ENCODE measurements at regions not wholly inside any gene's neighbourhood (a gene's known extent, or its start where the extent isn't known, plus 50 kb on each side); places are given as distances from the start of the nearest gene placed in this dataset.

- H3K4me1 ChIP-seq: no peaks in the 10 kb centered on the region
- no peaks in the 10 kb centered on the region for H3K27me3 ChIP-seq
- H3K27ac ChIP-seq: no peak overlapping the region
- no peaks in the 10 kb centered on the region for H3K36me3 ChIP-seq
- H3K4me3 ChIP-seq: no peak overlapping the region
- no peak for DNase-seq
- TF ChIP-seq, protein P1, sequence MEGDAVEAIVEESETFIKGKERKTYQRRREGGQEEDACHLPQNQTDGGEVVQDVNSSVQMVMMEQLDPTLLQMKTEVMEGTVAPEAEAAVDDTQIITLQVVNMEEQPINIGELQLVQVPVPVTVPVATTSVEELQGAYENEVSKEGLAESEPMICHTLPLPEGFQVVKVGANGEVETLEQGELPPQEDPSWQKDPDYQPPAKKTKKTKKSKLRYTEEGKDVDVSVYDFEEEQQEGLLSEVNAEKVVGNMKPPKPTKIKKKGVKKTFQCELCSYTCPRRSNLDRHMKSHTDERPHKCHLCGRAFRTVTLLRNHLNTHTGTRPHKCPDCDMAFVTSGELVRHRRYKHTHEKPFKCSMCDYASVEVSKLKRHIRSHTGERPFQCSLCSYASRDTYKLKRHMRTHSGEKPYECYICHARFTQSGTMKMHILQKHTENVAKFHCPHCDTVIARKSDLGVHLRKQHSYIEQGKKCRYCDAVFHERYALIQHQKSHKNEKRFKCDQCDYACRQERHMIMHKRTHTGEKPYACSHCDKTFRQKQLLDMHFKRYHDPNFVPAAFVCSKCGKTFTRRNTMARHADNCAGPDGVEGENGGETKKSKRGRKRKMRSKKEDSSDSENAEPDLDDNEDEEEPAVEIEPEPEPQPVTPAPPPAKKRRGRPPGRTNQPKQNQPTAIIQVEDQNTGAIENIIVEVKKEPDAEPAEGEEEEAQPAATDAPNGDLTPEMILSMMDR (IDR thresholded peaks at IDR 0.05): no peak
- TF ChIP-seq POLR2A (IDR thresholded peaks at IDR 0.05): no peak
- no peaks in the 10 kb centered on the region for H3K9me3 ChIP-seq
- intact Hi-C loops (cut with DNase I; ENCODE audit: low total_unique reads): no loop called here
Observed at GRCh38 chr2:156800781-156801361, 364.7 kb downstream of the GPD2 start.

GRCh38 chr2:156803243-156803642 lies 367.1 kb downstream of the GPD2 start:
- Histone ChIP-seq H3K4me3 (no peak overlapping the region), H3K4me1 (no peaks in the 10 kb centered on the region), H3K27ac (no peak overlapping the region), H3K36me3 (no peaks in the 10 kb centered on the region), H3K27me3 (no peaks in the 10 kb centered on the region), H3K9me3 (no peaks in the 10 kb centered on the region)
- TF ChIP-seq, protein P1 (IDR thresholded peaks at IDR 0.05): no peak
- TF ChIP-seq POLR2A (IDR thresholded peaks at IDR 0.05): no peak
- no peak for DNase-seq
- intact Hi-C loops (cut with DNase I; ENCODE audit: low total_unique reads): no loop called here

DNA sequence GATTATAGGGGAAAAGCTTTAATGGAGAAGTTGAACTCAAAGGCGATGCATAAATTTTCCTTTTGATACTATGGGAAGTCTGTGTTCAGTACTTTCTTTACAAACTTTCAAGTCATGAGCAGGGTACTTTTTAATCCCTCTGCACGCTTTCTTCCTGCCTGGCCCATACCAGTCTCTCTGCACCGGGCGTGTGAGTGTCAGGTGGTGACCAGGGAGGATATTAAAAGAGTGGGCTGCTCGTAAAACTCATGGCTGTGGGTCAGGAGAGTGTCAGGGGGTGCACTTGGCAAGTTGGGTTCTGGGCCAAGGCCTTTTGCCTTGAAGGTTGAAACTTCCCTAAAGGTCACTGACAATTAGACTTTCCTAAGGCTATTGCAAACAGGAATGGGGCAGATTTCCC lies 367.8 kb downstream of the GPD2 start:
- no peaks in the 10 kb centered on the region for H3K27me3 ChIP-seq

GRCh38 chr2:156810094-156810493 lies 373.9 kb downstream of the GPD2 start:
- TF ChIP-seq POLR2A (IDR thresholded peaks at IDR 0.05): no peak
- TF ChIP-seq, protein P1 (IDR thresholded peaks at IDR 0.05): no peak

More for the DNA sequence above, 367.8 kb downstream of the GPD2 start:
- H3K4me1 ChIP-seq: no peaks in the 10 kb centered on the region
- TF ChIP-seq, protein P1 (IDR thresholded peaks at IDR 0.05): no peak
- no peak for DNase-seq
- no peaks in the 10 kb centered on the region for H3K9me3 ChIP-seq
- no peak overlapping the region for H3K4me3 ChIP-seq
- intact Hi-C loops (cut with DNase I; ENCODE audit: low total_unique reads): no loop called here
- no peaks in the 10 kb centered on the region for H3K36me3 ChIP-seq
- no peak overlapping the region for H3K27ac ChIP-seq

GRCh38 chr2:156812496-156812895 lies 376.3 kb downstream of the GPD2 start:
- DNase-seq: no peak
- H3K36me3 ChIP-seq: no peaks in the 10 kb centered on the region

More at GRCh38 chr2:156810094-156810493, 373.9 kb downstream of the GPD2 start:
- intact Hi-C loops (cut with DNase I; ENCODE audit: low total_unique reads): no loop called here
- no peaks in the 10 kb centered on the region for H3K9me3 ChIP-seq
- no peak overlapping the region for H3K4me3 ChIP-seq
- no peaks in the 10 kb centered on the region for H3K36me3 ChIP-seq
- H3K4me1 ChIP-seq: no peaks in the 10 kb centered on the region
- no peaks in the 10 kb centered on the region for H3K27me3 ChIP-seq
- H3K27ac ChIP-seq: no peak overlapping the region
- DNase-seq: no peak

GRCh38 chr2:156817430-156817829 lies 381.3 kb downstream of the GPD2 start:
- Histone ChIP-seq H3K27ac (no peak overlapping the region), H3K27me3 (no peaks in the 10 kb centered on the region), H3K4me1 (no peaks in the 10 kb centered on the region), H3K36me3 (no peaks in the 10 kb centered on the region), H3K9me3 (no peaks in the 10 kb centered on the region), H3K4me3 (no peak overlapping the region)
- intact Hi-C loops (cut with DNase I; ENCODE audit: low total_unique reads): no loop called here
- DNase-seq: no peak
- TF ChIP-seq POLR2A (IDR thresholded peaks at IDR 0.05): no peak
- TF ChIP-seq, protein P1 (IDR thresholded peaks at IDR 0.05): no peak

More at GRCh38 chr2:156812496-156812895, 376.3 kb downstream of the GPD2 start:
- Histone ChIP-seq H3K4me3 (no peak overlapping the region), H3K27ac (no peak overlapping the region), H3K4me1 (no peaks in the 10 kb centered on the region), H3K27me3 (no peaks in the 10 kb centered on the region), H3K9me3 (no peaks in the 10 kb centered on the region)
- TF ChIP-seq POLR2A (IDR thresholded peaks at IDR 0.05): no peak
- intact Hi-C loops (cut with DNase I; ENCODE audit: low total_unique reads): no loop called here

Measured in uterus (tissue), 3 donors.